ENCODE measurements at regions not wholly inside any gene's neighbourhood (a gene's known extent, or its start where the extent isn't known, plus 50 kb on each side); places are given as distances from the start of the nearest gene placed in this dataset.

GRCh38 chr20:50323777-50324775, 133.4 kb downstream of the CEBPB start:
- no peaks in the 10 kb centered on the region for H4K20me1 ChIP-seq (ENCODE audit: insufficient read depth, low read length, poor library complexity, severe bottlenecking)
- no peak overlapping the region for H3K4me3 ChIP-seq (ENCODE audit: low read length, poor library complexity, severe bottlenecking)
- H3K79me2 ChIP-seq (ENCODE audit: insufficient read depth, low read length), result no peaks in the 10 kb centered on the region
- no peaks in the 10 kb centered on the region for H3K9me3 ChIP-seq (ENCODE audit: insufficient read depth, low read depth, low read length)
- H3K27me3 ChIP-seq (ENCODE audit: insufficient read depth, low read length, poor library complexity, severe bottlenecking), result no peaks in the 10 kb centered on the region
- H3F3A ChIP-seq (ENCODE audit: low read depth), result no peaks in the 10 kb centered on the region
- no peaks in the 10 kb centered on the region for H3K9me2 ChIP-seq (replicated peaks; ENCODE audit: low read depth, low read length)
- H3K4me2 ChIP-seq (ENCODE audit: low read depth, low read length, poor library complexity, severe bottlenecking), result no peak overlapping the region
- no peaks in the 10 kb centered on the region for H3K36me3 ChIP-seq (ENCODE audit: insufficient read depth, low read length)
- no peaks in the 10 kb centered on the region for H3K4me1 ChIP-seq (ENCODE audit: insufficient read depth, low read length, poor library complexity, severe bottlenecking)
- H2AFZ ChIP-seq (ENCODE audit: low read length), result no peak overlapping the region
- no peak overlapping the region for H3K9ac ChIP-seq (ENCODE audit: low read depth, low read length, poor library complexity, severe bottlenecking)
- TF ChIP-seq CTCF (conservative IDR thresholded peaks at IDR 0.05; ENCODE audit: low read length) (no peak), EZH2phosphoT487 (IDR thresholded peaks at IDR 0.05; ENCODE audit: borderline replicate concordance) (no peak)

DNA sequence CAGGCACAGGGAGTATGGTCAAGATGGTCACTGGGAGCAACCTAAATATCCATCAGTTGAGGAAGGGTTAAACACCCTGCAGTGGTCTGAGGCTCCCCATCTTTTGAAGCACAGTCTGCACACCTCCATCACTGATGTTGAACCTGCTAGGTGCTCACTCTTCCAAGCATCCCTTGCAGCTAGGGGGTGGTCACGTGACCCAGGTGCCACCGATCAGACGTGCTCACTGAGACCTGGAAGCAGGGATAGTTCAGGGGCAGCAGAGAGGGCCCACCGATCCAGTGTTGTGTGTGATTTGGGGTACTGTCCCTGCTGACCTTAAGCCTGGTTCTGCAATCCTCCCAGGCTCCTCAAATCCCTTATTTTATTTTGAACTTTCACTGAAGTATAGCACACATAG, 134.6 kb downstream of the CEBPB start:
- Histone ChIP-seq H4K20me1 (ENCODE audit: insufficient read depth, low read length, poor library complexity, severe bottlenecking) (no peaks in the 10 kb centered on the region), H3K4me1 (ENCODE audit: insufficient read depth, low read length, poor library complexity, severe bottlenecking) (no peaks in the 10 kb centered on the region), H3F3A (ENCODE audit: low read depth) (no peaks in the 10 kb centered on the region), H2AFZ (ENCODE audit: low read length) (no peak overlapping the region), H3K4me2 (ENCODE audit: low read depth, low read length, poor library complexity, severe bottlenecking) (no peak overlapping the region), H3K9me3 (ENCODE audit: insufficient read depth, low read depth, low read length) (no peaks in the 10 kb centered on the region), H3K36me3 (ENCODE audit: insufficient read depth, low read length) (no peaks in the 10 kb centered on the region), H3K27me3 (ENCODE audit: insufficient read depth, low read length, poor library complexity, severe bottlenecking) (no peaks in the 10 kb centered on the region), H3K79me2 (ENCODE audit: insufficient read depth, low read length) (no peaks in the 10 kb centered on the region), H3K9ac (ENCODE audit: low read depth, low read length, poor library complexity, severe bottlenecking) (no peak overlapping the region), H3K9me2 (replicated peaks; ENCODE audit: low read depth, low read length) (no peaks in the 10 kb centered on the region), H3K4me3 (ENCODE audit: low read length, poor library complexity, severe bottlenecking) (no peak overlapping the region)
- no peak for TF ChIP-seq CTCF (conservative IDR thresholded peaks at IDR 0.05; ENCODE audit: low read length)

DNA sequence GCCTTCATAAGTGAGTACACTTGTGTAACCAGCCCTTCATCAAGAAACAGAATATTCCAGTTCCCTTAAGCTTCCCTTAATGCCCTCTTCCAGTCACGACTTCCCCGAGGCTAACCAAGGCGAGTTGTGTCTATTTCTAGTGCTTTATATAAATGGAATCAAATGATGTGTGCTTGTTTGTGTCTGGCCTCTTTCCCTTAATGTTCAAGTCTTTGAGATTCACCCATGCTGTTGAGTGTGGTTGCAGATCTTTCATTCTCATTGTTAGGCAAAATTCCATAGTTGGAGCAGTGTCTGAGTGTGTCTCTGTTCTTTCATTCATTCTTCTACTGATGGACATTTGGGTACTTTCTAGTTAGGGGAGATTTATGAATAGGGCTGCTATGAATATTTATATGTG, 135.0 kb downstream of the CEBPB start:
- H3K27me3 ChIP-seq (ENCODE audit: insufficient read depth, low read length, poor library complexity, severe bottlenecking), result no peaks in the 10 kb centered on the region
- H3K9ac ChIP-seq (ENCODE audit: low read depth, low read length, poor library complexity, severe bottlenecking), result no peak overlapping the region
- H3K4me1 ChIP-seq (ENCODE audit: insufficient read depth, low read length, poor library complexity, severe bottlenecking), result no peaks in the 10 kb centered on the region
- H3K9me2 ChIP-seq (replicated peaks; ENCODE audit: low read depth, low read length), result no peaks in the 10 kb centered on the region
- H3K4me3 ChIP-seq (ENCODE audit: low read length, poor library complexity, severe bottlenecking), result no peak overlapping the region
- H4K20me1 ChIP-seq (ENCODE audit: insufficient read depth, low read length, poor library complexity, severe bottlenecking), result no peaks in the 10 kb centered on the region
- no peaks in the 10 kb centered on the region for H3K79me2 ChIP-seq (ENCODE audit: insufficient read depth, low read length)
- H3K9me3 ChIP-seq (ENCODE audit: insufficient read depth, low read depth, low read length), result no peaks in the 10 kb centered on the region
- H2AFZ ChIP-seq (ENCODE audit: low read length), result no peak overlapping the region
- no peak overlapping the region for H3K4me2 ChIP-seq (ENCODE audit: low read depth, low read length, poor library complexity, severe bottlenecking)
- no peaks in the 10 kb centered on the region for H3F3A ChIP-seq (ENCODE audit: low read depth)
- TF ChIP-seq CTCF (conservative IDR thresholded peaks at IDR 0.05; ENCODE audit: low read length), result no peak
- TF ChIP-seq EZH2phosphoT487 (IDR thresholded peaks at IDR 0.05; ENCODE audit: borderline replicate concordance), result no peak
- no peaks in the 10 kb centered on the region for H3K36me3 ChIP-seq (ENCODE audit: insufficient read depth, low read length)

Data from Loucy (cell line).